ENCODE measurements at regions not wholly inside any gene's neighbourhood (a gene's known extent, or its start where the extent isn't known, plus 50 kb on each side); places are given as distances from the start of the nearest gene placed in this dataset.

DNA sequence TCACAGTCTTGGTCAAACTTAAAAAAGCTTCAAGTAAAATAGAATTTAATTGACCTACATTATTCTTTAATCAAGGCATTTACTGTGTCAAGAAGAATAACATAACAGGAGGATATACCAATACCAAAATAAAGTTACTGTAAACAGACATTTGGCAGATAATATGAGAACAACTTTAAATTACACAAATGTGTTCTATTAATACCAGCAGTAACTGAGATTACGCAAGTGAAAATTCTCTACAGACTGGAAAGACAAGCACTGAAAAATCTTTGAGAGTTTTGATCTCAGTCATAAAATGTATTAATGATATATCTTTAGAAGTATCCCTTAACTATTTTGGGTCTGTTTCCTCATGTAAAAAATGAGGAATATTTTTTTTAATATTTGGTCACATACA lies 169.2 kb upstream of the SOX5 start:
- Mint-ChIP-seq H3K9me3 (peaks cover 3% of the 10 kb centered on the region), H3K36me3 (ENCODE audit: low read depth) (no peaks in the 10 kb centered on the region), H3K4me3 (no peak overlapping the region), H3K27ac (no peak overlapping the region), H3K27me3 (no peaks in the 10 kb centered on the region), H3K4me1 (no peaks in the 10 kb centered on the region)
- no peak for ATAC-seq (replicated peaks)

DNA sequence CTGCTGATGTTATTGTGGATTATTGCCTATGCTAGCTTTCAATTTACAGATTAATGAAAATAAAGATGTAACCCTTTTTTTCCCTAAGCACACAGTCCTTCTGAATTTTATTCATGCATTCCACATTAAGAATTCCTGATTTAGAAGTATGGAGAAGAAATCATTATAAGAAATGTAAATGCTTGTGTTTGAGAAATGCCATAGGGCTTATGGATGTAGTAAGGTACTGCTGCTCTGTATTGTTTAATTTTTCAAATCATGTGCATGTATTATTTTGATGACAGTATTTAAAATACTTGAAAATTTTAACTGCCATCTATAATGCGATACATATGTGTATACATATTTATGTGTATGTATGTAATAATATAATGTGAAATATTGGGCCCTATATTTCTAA lies 167.1 kb upstream of the SOX5 start:
- Mint-ChIP-seq H3K36me3 (ENCODE audit: low read depth) (no peaks in the 10 kb centered on the region), H3K9me3 (peaks cover 3% of the 10 kb centered on the region), H3K27ac (no peak overlapping the region), H3K4me3 (no peak overlapping the region), H3K27me3 (no peaks in the 10 kb centered on the region), H3K4me1 (no peaks in the 10 kb centered on the region)
- ATAC-seq (replicated peaks), result no peak

DNA sequence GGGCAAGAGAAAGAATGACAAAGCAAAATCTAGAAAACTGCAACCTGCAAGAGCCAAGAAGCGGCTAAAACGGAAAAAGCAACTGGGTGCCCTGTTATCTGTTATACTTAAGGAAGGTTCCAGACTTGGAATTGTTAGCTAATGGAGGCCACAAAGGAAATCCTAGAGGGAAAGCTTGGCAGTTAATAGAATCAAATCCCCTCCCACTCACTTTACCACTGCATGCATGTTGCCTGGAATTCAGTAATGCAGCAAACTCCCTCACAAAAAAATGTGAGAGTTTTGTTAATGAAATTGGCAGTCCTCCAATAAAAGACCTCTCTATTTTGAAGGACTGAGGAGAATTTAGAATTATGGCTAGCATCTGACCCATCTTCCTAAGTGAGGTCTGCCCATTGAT lies 164.2 kb upstream of the SOX5 start:
- no peak overlapping the region for H3K4me3 Mint-ChIP-seq
- no peaks in the 10 kb centered on the region for H3K36me3 Mint-ChIP-seq (ENCODE audit: low read depth)
- no peaks in the 10 kb centered on the region for H3K4me1 Mint-ChIP-seq
- H3K27me3 Mint-ChIP-seq, result no peaks in the 10 kb centered on the region
- ATAC-seq (replicated peaks), result no peak
- peaks cover 3% of the 10 kb centered on the region for H3K9me3 Mint-ChIP-seq
- H3K27ac Mint-ChIP-seq, result no peak overlapping the region

DNA sequence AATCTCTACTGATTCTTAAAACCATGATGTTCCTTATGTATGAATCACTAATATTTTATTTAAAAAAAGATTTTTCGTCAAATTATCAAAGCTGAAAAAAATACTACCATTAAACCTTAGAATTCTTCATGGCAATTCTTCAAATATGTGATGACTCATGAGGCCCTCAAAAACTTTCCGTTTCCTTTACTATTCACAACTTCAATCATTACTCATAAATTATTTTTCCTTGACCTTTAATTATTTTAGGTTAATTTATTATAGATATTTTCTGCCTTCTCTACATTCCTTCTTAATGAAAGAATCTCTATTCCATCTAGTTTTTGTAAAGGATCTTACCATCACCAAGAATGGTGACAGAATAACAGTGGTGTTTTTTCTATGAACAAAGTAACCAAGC lies 162.1 kb upstream of the SOX5 start:
- no peak overlapping the region for H3K4me3 Mint-ChIP-seq
- no peaks in the 10 kb centered on the region for H3K36me3 Mint-ChIP-seq (ENCODE audit: low read depth)
- H3K4me1 Mint-ChIP-seq, result no peaks in the 10 kb centered on the region
- H3K27ac Mint-ChIP-seq, result no peak overlapping the region
- no peaks in the 10 kb centered on the region for H3K27me3 Mint-ChIP-seq
- ATAC-seq (replicated peaks), result no peak
- peaks cover 3% of the 10 kb centered on the region for H3K9me3 Mint-ChIP-seq

DNA sequence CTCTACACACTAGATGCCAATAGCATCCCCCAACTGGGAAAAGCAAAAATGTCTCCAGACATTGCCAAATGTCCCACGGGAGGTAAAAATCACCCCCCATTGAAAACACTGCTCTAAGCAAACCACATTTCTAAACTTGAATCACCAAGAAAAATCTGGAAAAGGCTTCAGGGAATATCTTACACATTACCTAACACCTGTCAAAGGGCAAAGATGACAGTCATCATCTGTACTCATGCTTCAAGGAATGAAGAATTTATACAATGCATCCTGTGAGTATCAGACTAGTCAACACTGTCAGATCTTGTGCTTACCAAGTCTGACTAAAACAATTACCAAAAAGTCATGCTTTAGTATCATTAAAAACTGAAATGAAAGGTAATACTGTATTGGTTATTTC lies 161.6 kb upstream of the SOX5 start:
- no peak overlapping the region for H3K4me3 Mint-ChIP-seq
- H3K27me3 Mint-ChIP-seq, result no peaks in the 10 kb centered on the region
- no peaks in the 10 kb centered on the region for H3K4me1 Mint-ChIP-seq
- peaks cover 3% of the 10 kb centered on the region for H3K9me3 Mint-ChIP-seq
- no peak overlapping the region for H3K27ac Mint-ChIP-seq
- H3K36me3 Mint-ChIP-seq (ENCODE audit: low read depth), result no peaks in the 10 kb centered on the region
- no peak for ATAC-seq (replicated peaks)

DNA sequence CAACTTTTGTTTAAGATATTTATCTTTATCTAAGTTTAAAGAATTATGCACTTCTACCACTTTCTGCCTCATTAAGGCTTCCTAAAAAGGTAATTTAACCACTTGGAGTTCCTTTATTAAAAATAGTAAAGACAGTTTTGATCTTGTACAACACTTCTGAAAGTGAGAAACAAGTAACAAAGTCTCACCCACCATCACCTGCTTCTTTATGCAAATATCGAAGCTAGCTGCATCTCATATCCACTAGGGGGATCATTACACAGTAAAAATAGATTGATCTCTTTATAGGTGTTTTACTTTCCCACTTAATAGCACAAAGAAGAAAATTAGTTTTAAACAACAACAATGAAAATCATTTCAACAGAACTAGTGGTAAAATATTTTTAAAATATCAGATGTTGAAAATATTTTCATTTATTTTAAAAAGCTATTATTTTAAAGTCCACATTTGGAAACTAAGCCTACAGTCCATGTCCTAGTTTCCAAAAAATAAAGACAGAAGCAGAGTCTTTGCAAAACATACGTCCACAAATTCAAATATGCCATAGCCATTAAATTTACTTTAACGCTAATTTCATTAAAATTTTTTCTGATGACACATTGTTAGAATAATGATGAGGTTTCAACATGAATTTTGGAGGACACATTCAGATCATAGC lies 160.0 kb upstream of the SOX5 start:
- no peak for ATAC-seq (replicated peaks)
- H3K27ac Mint-ChIP-seq, result no peak overlapping the region
- no peaks in the 10 kb centered on the region for H3K4me1 Mint-ChIP-seq
- peaks cover 3% of the 10 kb centered on the region for H3K9me3 Mint-ChIP-seq
- no peaks in the 10 kb centered on the region for H3K27me3 Mint-ChIP-seq
- H3K36me3 Mint-ChIP-seq (ENCODE audit: low read depth), result no peaks in the 10 kb centered on the region
- H3K4me3 Mint-ChIP-seq, result no peak overlapping the region

DNA sequence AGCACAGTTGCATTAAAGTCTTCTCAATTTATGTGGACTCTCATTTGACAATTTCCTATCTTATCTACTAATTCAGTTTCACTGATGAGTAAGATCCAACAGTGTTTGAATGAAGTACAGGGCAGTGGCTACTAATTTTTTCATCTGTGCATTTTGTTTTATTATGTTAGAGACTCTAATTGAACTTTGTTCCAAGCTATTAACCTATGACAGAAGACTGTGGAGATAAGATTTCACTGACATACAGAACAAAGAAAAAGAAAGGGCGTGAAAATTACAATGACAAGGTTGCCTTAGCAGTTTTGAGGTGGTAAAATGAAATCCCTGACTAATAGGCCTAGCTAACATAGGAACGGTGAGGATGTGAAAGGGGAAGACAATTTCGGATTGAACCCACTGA lies 153.2 kb upstream of the SOX5 start:
- no peak for ATAC-seq (replicated peaks)
- no peak overlapping the region for H3K4me3 Mint-ChIP-seq
- no peaks in the 10 kb centered on the region for H3K4me1 Mint-ChIP-seq
- no peaks in the 10 kb centered on the region for H3K27me3 Mint-ChIP-seq
- peaks cover 4% of the 10 kb centered on the region for H3K9me3 Mint-ChIP-seq
- no peaks in the 10 kb centered on the region for H3K36me3 Mint-ChIP-seq (ENCODE audit: low read depth)
- H3K27ac Mint-ChIP-seq, result no peak overlapping the region

DNA sequence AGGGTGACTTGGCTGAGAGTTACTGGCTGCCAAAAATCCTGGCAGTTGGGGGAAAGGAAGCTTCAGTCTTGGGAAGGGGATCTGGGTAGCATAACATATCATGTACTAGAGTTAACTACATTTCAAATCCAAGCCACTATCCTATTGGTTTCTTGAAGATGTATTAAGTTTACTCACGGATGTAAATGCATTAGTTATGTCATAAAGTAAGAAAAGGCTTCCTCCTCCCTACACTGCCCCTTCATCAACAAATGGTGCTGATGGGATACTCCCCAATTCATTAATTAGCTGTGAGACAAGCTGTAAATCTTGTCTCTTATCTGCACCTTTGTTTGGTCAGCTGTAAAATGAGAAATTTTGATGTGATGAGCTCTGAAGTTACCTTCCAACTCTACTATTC lies 150.1 kb upstream of the SOX5 start:
- H3K4me1 Mint-ChIP-seq, result no peaks in the 10 kb centered on the region
- no peaks in the 10 kb centered on the region for H3K36me3 Mint-ChIP-seq (ENCODE audit: low read depth)
- H3K27ac Mint-ChIP-seq, result no peak overlapping the region
- ATAC-seq (replicated peaks), result no peak
- H3K4me3 Mint-ChIP-seq, result no peak overlapping the region
- no peaks in the 10 kb centered on the region for H3K27me3 Mint-ChIP-seq
- H3K9me3 Mint-ChIP-seq, result peaks cover 4% of the 10 kb centered on the region

DNA sequence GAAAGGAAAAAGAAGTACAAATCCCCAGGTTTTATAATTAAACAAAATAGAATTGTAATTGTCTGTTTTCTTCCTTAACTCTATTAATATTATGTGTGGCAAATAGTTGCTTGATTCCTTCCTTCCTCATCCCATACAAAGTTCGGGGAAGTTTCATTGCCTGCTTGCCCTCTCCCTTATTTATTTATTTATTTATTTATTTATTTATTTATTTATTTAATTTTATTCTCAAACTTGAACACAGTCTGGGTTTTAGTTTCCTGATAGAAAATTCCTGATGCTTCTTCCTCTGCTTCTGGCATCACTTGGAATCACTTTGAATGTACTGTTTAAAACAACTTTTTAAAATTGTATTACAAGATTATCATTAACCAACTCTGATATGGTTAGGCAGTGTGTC lies 145.8 kb upstream of the SOX5 start:
- no peaks in the 10 kb centered on the region for H3K36me3 Mint-ChIP-seq (ENCODE audit: low read depth)
- no peaks in the 10 kb centered on the region for H3K4me1 Mint-ChIP-seq
- no peak overlapping the region for H3K4me3 Mint-ChIP-seq
- no peaks in the 10 kb centered on the region for H3K27me3 Mint-ChIP-seq
- no peak for ATAC-seq (replicated peaks)
- no peak overlapping the region for H3K27ac Mint-ChIP-seq
- H3K9me3 Mint-ChIP-seq, result peaks cover 4% of the 10 kb centered on the region

DNA sequence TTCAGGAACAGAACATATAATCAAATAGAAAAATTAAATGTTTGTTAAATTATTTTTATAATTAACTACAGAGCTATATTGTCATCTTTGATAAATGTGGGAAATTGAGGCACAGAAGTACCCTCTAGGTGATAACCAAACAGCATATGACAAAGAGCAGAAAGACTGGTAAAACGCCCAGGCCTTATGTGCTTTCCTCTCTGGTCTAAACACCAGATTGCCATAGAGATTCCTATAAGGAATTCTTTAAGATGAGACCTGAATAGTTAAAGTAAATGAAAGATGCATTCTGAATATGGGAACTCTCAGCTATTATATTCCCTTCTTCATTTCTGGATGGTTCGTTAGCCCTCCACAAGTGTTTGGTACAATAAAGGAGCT lies 140.0 kb upstream of the SOX5 start:
- Mint-ChIP-seq H3K4me1 (no peaks in the 10 kb centered on the region), H3K36me3 (ENCODE audit: low read depth) (no peaks in the 10 kb centered on the region), H3K4me3 (no peak overlapping the region), H3K27me3 (no peaks in the 10 kb centered on the region), H3K9me3 (peaks cover 4% of the 10 kb centered on the region), H3K27ac (no peak overlapping the region)
- no peak for ATAC-seq (replicated peaks)

DNA sequence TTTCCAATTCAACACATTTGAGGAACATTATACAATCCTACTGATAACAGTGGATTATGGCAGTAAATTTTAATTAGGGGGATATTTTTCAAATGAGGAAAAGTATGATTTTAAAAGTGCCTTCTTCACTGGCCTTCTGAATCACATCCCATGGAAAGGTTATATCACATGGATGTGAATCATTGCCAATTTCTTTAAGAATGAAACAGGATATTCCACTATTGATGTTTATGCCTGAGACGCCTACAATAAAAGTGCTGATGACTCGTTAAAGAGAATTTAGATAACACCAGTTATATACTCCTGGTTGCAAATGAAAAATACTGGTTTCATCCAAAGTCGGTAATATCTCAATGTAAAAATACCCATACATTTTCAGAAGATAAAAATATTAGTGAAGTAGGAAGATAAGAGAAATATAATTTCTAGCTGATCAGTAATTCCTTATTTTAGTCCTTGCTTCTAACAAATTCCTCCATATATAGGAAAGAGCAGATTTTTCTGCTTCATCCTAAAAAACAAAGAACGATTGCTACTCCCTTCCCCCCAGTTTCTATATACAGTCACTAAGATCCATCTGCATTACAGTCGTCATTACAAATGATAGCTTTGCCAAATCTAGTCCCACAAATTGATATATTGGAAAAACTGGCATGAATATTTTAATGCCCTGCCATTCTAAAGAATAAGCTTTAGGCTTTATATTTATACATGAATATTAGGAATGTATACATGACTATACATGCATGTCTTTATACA lies 139.5 kb upstream of the SOX5 start:
- no peak for ATAC-seq (replicated peaks)
- Mint-ChIP-seq H3K4me1 (no peaks in the 10 kb centered on the region), H3K27ac (no peak overlapping the region), H3K9me3 (peaks cover 4% of the 10 kb centered on the region), H3K27me3 (no peaks in the 10 kb centered on the region), H3K4me3 (no peak overlapping the region), H3K36me3 (ENCODE audit: low read depth) (no peaks in the 10 kb centered on the region)

DNA sequence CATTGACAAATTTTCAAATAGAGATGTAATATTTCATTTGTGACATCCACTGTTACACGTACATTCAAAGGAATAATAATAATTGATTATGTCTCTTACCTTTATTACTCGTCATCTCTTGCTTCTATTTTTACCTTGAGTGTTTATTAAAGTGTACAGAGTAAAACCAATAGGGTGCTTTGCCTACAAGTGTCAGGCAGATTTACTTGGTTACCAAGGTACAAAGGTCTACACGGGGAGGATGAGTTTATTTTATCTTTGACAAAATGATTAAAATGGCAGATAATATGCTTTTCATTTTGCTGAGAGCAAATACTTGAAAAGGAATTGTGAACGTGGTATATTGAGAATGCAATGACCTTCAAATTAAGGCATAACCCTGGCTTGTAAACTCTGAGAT lies 137.8 kb upstream of the SOX5 start:
- peaks cover 4% of the 10 kb centered on the region for H3K9me3 Mint-ChIP-seq
- H3K27me3 Mint-ChIP-seq, result no peaks in the 10 kb centered on the region
- no peaks in the 10 kb centered on the region for H3K4me1 Mint-ChIP-seq
- no peak overlapping the region for H3K4me3 Mint-ChIP-seq
- no peaks in the 10 kb centered on the region for H3K36me3 Mint-ChIP-seq (ENCODE audit: low read depth)
- H3K27ac Mint-ChIP-seq, result no peak overlapping the region
- no peak for ATAC-seq (replicated peaks)

DNA sequence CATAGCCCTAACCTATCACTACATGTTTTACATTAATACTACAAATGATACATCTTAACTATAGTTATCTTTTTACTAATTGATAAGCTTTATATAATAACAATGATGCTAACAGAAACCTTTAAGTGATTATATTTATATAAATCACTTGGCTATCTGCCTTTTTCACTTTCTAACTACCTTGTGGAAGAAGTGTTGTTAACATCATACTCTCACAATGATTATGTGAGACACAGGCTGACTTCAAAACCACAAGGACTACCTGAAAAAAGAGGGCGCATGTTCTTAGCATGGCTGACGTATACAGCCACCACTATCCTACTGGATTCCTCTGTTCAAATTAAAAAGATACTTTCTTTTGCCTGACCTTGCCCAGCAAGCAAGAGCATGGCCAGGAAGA lies 135.3 kb upstream of the SOX5 start:
- no peak for ATAC-seq (replicated peaks)
- Mint-ChIP-seq H3K36me3 (ENCODE audit: low read depth) (no peaks in the 10 kb centered on the region), H3K27me3 (no peaks in the 10 kb centered on the region), H3K4me1 (no peaks in the 10 kb centered on the region), H3K27ac (no peak overlapping the region), H3K9me3 (no peaks in the 10 kb centered on the region), H3K4me3 (no peak overlapping the region)

DNA sequence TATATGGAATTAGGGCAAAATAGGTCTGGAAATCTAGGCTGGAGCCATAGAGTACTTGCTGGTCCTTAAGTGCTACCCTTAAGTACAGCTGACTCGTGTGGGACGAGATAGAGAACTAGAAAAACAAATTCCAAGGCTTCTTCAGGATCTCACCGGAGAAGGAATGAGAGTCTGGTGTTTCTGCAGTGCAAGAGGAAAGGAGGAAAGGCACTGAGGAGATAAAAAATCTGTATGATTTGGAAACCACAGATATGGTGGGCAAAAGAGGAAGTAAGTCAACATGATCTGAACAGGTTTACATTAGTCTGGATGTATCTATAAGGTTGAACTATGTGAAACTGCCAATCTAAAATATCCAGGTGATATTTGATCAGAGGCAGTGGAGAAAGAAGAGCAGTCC lies 134.4 kb upstream of the SOX5 start:
- no peaks in the 10 kb centered on the region for H3K27me3 Mint-ChIP-seq
- no peaks in the 10 kb centered on the region for H3K9me3 Mint-ChIP-seq
- H3K4me1 Mint-ChIP-seq, result no peaks in the 10 kb centered on the region
- H3K27ac Mint-ChIP-seq, result no peak overlapping the region
- no peaks in the 10 kb centered on the region for H3K36me3 Mint-ChIP-seq (ENCODE audit: low read depth)
- ATAC-seq (replicated peaks), result no peak
- H3K4me3 Mint-ChIP-seq, result no peak overlapping the region

DNA sequence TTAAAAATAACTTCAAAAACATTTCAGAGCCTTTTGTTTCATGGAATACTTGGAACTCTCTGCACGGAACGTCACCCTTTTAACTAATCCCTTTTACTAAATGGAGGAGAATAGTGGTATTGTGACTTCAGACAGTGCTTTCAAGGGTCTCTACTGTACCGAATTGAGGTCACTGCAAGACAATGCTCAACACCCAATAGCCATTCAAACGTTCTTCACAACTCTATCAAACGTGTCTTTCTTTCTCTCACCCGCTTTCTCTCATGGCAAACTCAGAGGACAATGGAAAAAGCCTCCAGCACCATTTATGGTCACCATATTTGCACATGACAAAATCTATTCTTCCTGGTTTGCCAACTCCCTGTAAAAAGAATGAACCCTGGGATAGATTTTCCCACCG lies 132.1 kb upstream of the SOX5 start:
- no peak overlapping the region for H3K27ac Mint-ChIP-seq
- H3K4me3 Mint-ChIP-seq, result no peak overlapping the region
- H3K4me1 Mint-ChIP-seq, result no peaks in the 10 kb centered on the region
- no peaks in the 10 kb centered on the region for H3K36me3 Mint-ChIP-seq (ENCODE audit: low read depth)
- peaks cover 8% of the 10 kb centered on the region for H3K9me3 Mint-ChIP-seq
- no peaks in the 10 kb centered on the region for H3K27me3 Mint-ChIP-seq
- no peak for ATAC-seq (replicated peaks)

Data from activated T-helper 17 cell treated with anti-CD3 and anti-CD28 coated beads, Interleukin-2, amount 50 U/mL, for 72 hours (primary cell).